CD14-positive monocyte (primary cell): ENCODE measurements at regions not wholly inside any gene's neighbourhood (a gene's known extent, or its start where the extent isn't known, plus 50 kb on each side); places are given as distances from the start of the nearest gene placed in this dataset.

Experiments used
- DNase-seq, 3 donors: peaks; one replicate each; pipeline ENCODE4 v3.0.0-alpha.2; 2011 to 2022
- H2AFZ ChIP-seq: 2 replicates; pipeline ENCODE4 v1.6.0; 2012; ENCODE audit warnings: mild to moderate bottlenecking, low read depth, low read length, inconsistent platforms; ENCODE audit not compliant: insufficient read depth, poor library complexity, severe bottlenecking
- H3K27ac ChIP-seq, 2 donors: 1 replicate in 1 of 2; 2 replicates in 1 of 2; pipeline ENCODE4 v1.5.1; 2012 to 2013; ENCODE audit warnings: low read length in 2 of 2, control low read depth in 1 of 2, inconsistent platforms in 1 of 2, low read depth in 1 of 2, mild to moderate bottlenecking in 1 of 2
- H3K27me3 ChIP-seq, 2 donors: one replicate each; pipeline versions ENCODE4 v1.6.0 to v1.6.1; 2011 to 2013; ENCODE audit warnings: low read length in 2 of 2; ENCODE audit not compliant: control insufficient read depth in 2 of 2, insufficient read depth in 2 of 2
- H3K36me3 ChIP-seq, 2 donors: replicated peaks in 1 of 2; 1 replicate in 1 of 2; 2 replicates in 1 of 2; pipeline versions ENCODE4 v1.5.1 to v1.6.1; 2012 to 2013; ENCODE audit warnings: low read length in 2 of 2, control low read depth in 1 of 2, inconsistent platforms in 1 of 2, mild to moderate bottlenecking in 1 of 2; ENCODE audit not compliant: insufficient read depth in 2 of 2, control insufficient read depth in 1 of 2
- H3K4me1 ChIP-seq, 2 donors: 1 replicate in 1 of 2; 2 replicates in 1 of 2; pipeline versions ENCODE4 v1.5.1 to v1.6.1; 2012 to 2013; ENCODE audit warnings: low read length in 2 of 2, control low read depth in 1 of 2, inconsistent platforms in 1 of 2, mild to moderate bottlenecking in 1 of 2, moderate library complexity in 1 of 2; ENCODE audit not compliant: insufficient read depth in 2 of 2, control insufficient read depth in 1 of 2
- H3K4me2 ChIP-seq: replicated peaks from 2 replicates; pipeline ENCODE3; 2012; ENCODE audit warnings: low read length, moderate library complexity, mild to moderate bottlenecking; ENCODE audit not compliant: poor library complexity, severe bottlenecking; ENCODE audit errors: extremely low read depth
- H3K4me3 ChIP-seq, 3 experiments: fragments of 200-600 bp in 1 of 3; sonication (generic) in 1 of 3; replicated peaks in 1 of 3; 1 replicate in 2 of 3; 2 replicates in 1 of 3; pipeline ENCODE4 v1.5.1; 2011 to 2013; ENCODE audit warnings: low read length in 3 of 3, mild to moderate bottlenecking in 3 of 3, control low read depth in 2 of 3, low read depth in 2 of 3, inconsistent platforms in 1 of 3, moderate library complexity in 1 of 3
- H3K79me2 ChIP-seq: 2 replicates; pipeline ENCODE4 v1.6.0; 2012; ENCODE audit warnings: mild to moderate bottlenecking, control low read depth, inconsistent platforms, low read length, moderate library complexity; ENCODE audit not compliant: insufficient read depth
- H3K9ac ChIP-seq: 2 replicates; pipeline ENCODE4 v1.6.0; 2017; ENCODE audit warnings: low read length, mild to moderate bottlenecking; ENCODE audit not compliant: insufficient read depth, poor library complexity, severe bottlenecking
- H3K9me3 ChIP-seq, 2 donors: replicated peaks in 1 of 2; 1 replicate in 1 of 2; 2 replicates in 1 of 2; pipeline versions ENCODE4 v1.5.1 to v1.6.1; 2012 to 2013; ENCODE audit warnings: low read length in 2 of 2, control low read depth in 1 of 2; ENCODE audit not compliant: control insufficient read depth in 1 of 2, insufficient read depth in 1 of 2
- H4K20me1 ChIP-seq: 2 replicates; pipeline ENCODE4 v1.6.0; 2012; ENCODE audit warnings: mild to moderate bottlenecking, low read length, control low read depth, moderate library complexity; ENCODE audit not compliant: insufficient read depth
- H3K27ac Mint-ChIP-seq, 7 donors: one replicate each; pipeline ENCODE4 v1.8.0; 2020; ENCODE audit warnings: mild to moderate bottlenecking in 7 of 7, mixed read lengths in 7 of 7, moderate library complexity in 6 of 7, inconsistent platforms in 2 of 7
- H3K27me3 Mint-ChIP-seq, 3 donors: one replicate each; pipeline ENCODE4 v1.8.0; 2021 to 2022; ENCODE audit warnings: low read depth in 3 of 3, mild to moderate bottlenecking in 3 of 3, mixed read lengths in 3 of 3, moderate library complexity in 3 of 3, inconsistent platforms in 1 of 3
- H3K36me3 Mint-ChIP-seq, 2 donors: one replicate each; pipeline ENCODE4 v1.8.0; 2020; ENCODE audit warnings: mixed read lengths in 2 of 2, inconsistent platforms in 1 of 2, mild to moderate bottlenecking in 1 of 2
- H3K4me1 Mint-ChIP-seq: one replicate; pipeline ENCODE4 v1.8.0; 2020; ENCODE audit warnings: mild to moderate bottlenecking, mixed read lengths
- H3K4me3 Mint-ChIP-seq, 2 donors: one replicate each; pipeline ENCODE4 v1.8.0; 2020; ENCODE audit warnings: mild to moderate bottlenecking in 2 of 2, mixed read lengths in 2 of 2, moderate library complexity in 1 of 2
- H3K9me3 Mint-ChIP-seq, 7 donors: one replicate each; pipeline ENCODE4 v1.8.0; 2020 to 2022; ENCODE audit warnings: mixed read lengths in 7 of 7, mild to moderate bottlenecking in 6 of 7, moderate library complexity in 6 of 7, inconsistent platforms in 2 of 7
- WGBS: methylation state at CpG from one replicate; pipeline ENCODE4 v1.1.5; 2013; ENCODE audit warnings: missing lambda C conversion rate; ENCODE audit not compliant: insufficient coverage; 5-methylcytosine and 5-hydroxymethylcytosine counted together
- intact Hi-C, 2 donors: fragments of 100-400 bp; cut with micrococcal nuclease; formaldehyde crosslinking; loops; one replicate each; pipeline versions ENCODE4 v1.15.0 to v1.15.1; 2023
- TF ChIP-seq, protein P1 (sequence below): fragments of 200-600 bp; IDR thresholded peaks from one replicate; pipeline ENCODE4 v1.8.0; 2022; ENCODE audit warnings: antibody characterized with exemption, mild to moderate bottlenecking

- H2AFZ ChIP-seq: no peak overlapping the region
- no peaks in the 10 kb centered on the region for H3K79me2 ChIP-seq
- Mint-ChIP-seq H3K36me3 (no peaks in the 10 kb centered on the region), H3K4me1 (peaks cover 6% of the 10 kb centered on the region), H3K9me3 (peaks cover 0 to 2% (median 0%) of the 10 kb centered on the region in 7 donors), H3K27me3 (peaks cover 0 to 1% (median 0%) of the 10 kb centered on the region in 3 donors), H3K27ac (no peak overlapping the region), H3K4me3 (no peak overlapping the region)
- H3K4me1 ChIP-seq: no peaks in the 10 kb centered on the region
- H4K20me1 ChIP-seq: no peaks in the 10 kb centered on the region
- no peak overlapping the region for H3K4me2 ChIP-seq
- TF ChIP-seq, protein P1, sequence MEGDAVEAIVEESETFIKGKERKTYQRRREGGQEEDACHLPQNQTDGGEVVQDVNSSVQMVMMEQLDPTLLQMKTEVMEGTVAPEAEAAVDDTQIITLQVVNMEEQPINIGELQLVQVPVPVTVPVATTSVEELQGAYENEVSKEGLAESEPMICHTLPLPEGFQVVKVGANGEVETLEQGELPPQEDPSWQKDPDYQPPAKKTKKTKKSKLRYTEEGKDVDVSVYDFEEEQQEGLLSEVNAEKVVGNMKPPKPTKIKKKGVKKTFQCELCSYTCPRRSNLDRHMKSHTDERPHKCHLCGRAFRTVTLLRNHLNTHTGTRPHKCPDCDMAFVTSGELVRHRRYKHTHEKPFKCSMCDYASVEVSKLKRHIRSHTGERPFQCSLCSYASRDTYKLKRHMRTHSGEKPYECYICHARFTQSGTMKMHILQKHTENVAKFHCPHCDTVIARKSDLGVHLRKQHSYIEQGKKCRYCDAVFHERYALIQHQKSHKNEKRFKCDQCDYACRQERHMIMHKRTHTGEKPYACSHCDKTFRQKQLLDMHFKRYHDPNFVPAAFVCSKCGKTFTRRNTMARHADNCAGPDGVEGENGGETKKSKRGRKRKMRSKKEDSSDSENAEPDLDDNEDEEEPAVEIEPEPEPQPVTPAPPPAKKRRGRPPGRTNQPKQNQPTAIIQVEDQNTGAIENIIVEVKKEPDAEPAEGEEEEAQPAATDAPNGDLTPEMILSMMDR: no peak
- H3K9me3 ChIP-seq: no peaks in the 10 kb centered on the region
- intact Hi-C loops: no loop called here
- no peak overlapping the region for H3K27ac ChIP-seq
- H3K27me3 ChIP-seq: no peaks in the 10 kb centered on the region
- no peaks in the 10 kb centered on the region for H3K36me3 ChIP-seq
- H3K4me3 ChIP-seq: no peak overlapping the region
- no peak for DNase-seq
- WGBS: no CpG with 5 or more reads among the region's 2 CpGs
- H3K9ac ChIP-seq: no peak overlapping the region
These were observed 502.2 kb upstream of the ZEB2 start for GRCh38 chr2:145021962-145022665.

- WGBS: no CpG with 5 or more reads among the region's 3 CpGs
- no peaks in the 10 kb centered on the region for H3K36me3 ChIP-seq
These were observed 500.8 kb upstream of the ZEB2 start for GRCh38 chr2:145020694-145021093.

More at GRCh38 chr2:145020694-145021093, 500.8 kb upstream of the ZEB2 start:
- Histone ChIP-seq H3K9me3 (no peaks in the 10 kb centered on the region), H3K4me1 (no peaks in the 10 kb centered on the region), H3K79me2 (no peaks in the 10 kb centered on the region), H3K4me2 (no peak overlapping the region), H4K20me1 (no peaks in the 10 kb centered on the region), H3K27ac (no peak overlapping the region), H2AFZ (no peak overlapping the region), H3K4me3 (no peak overlapping the region), H3K9ac (no peak overlapping the region), H3K27me3 (no peaks in the 10 kb centered on the region)
- H3K27ac Mint-ChIP-seq: no peak overlapping the region
- no peak for DNase-seq
- TF ChIP-seq, protein P1: no peak
- intact Hi-C loops: no loop called here
- H3K27me3 Mint-ChIP-seq: peaks cover 0 to 1% (median 1%) of the 10 kb centered on the region in 3 donors
- peaks cover 0 to 2% (median 0%) of the 10 kb centered on the region in 7 donors for H3K9me3 Mint-ChIP-seq
- H3K4me3 Mint-ChIP-seq: no peak overlapping the region
- H3K4me1 Mint-ChIP-seq: peaks cover 6% of the 10 kb centered on the region
- no peaks in the 10 kb centered on the region for H3K36me3 Mint-ChIP-seq
